GM12878 (cell line): ENCODE measurements at regions not wholly inside any gene's neighbourhood (a gene's known extent, or its start where the extent isn't known, plus 50 kb on each side); places are given as distances from the start of the nearest gene placed in this dataset.
A peak's percentile ranks its signal among the peaks of the same experiment; 100 is the strongest.

Experiments used
- ATF2 ChIP-seq: IDR thresholded peaks from 2 replicates; pipeline ENCODE4 v1.6.1; 2012; ENCODE audit warnings: low read length, inconsistent platforms
- BCL11A ChIP-seq: IDR thresholded peaks from 2 replicates; pipeline ENCODE4 v1.6.1; 2011; ENCODE audit warnings: low read depth, low read length
- BMI1 ChIP-seq: fragments of 450-650 bp; IDR thresholded peaks from 2 replicates; pipeline ENCODE4 v1.6.1; 2016; ENCODE audit warnings: mild to moderate bottlenecking, moderate library complexity, borderline replicate concordance
- CBX5 ChIP-seq: sonication (generic); IDR thresholded peaks from 2 replicates; pipeline ENCODE4 v1.6.1; 2016; ENCODE audit warnings: low read depth, moderate library complexity, mild to moderate bottlenecking, inconsistent platforms
- CEBPB ChIP-seq, 2 experiments: fragments of 150-350 bp in 1 of 2; IDR thresholded peaks; 2 replicates each; pipeline ENCODE4 v1.6.1; 2012 to 2014; ENCODE audit warnings: low read depth in 2 of 2, low read length in 2 of 2, borderline replicate concordance in 1 of 2, inconsistent platforms in 1 of 2
- CTCF ChIP-seq, 3 experiments: IDR thresholded peaks in 2 of 3; conservative IDR thresholded peaks in 1 of 3; 2 replicates each; pipeline ENCODE4 v1.5.1; 2011; ENCODE audit warnings: low read depth in 3 of 3, low read length in 3 of 3, mild to moderate bottlenecking in 3 of 3, control low read depth in 2 of 3, moderate library complexity in 2 of 3, inconsistent platforms in 1 of 3, mixed read lengths in 1 of 3; ENCODE audit not compliant: control insufficient read depth in 2 of 3, insufficient read depth in 1 of 3; ENCODE audit errors: extremely low read depth in 1 of 3
- E2F4 ChIP-seq: IDR thresholded peaks from 2 replicates; pipeline ENCODE4 v1.6.1; 2012; ENCODE audit warnings: low read depth, low read length, improper control_type of control experiment
- EP300 ChIP-seq, 2 experiments: fragments of 150-350 bp in 1 of 2; IDR thresholded peaks; 2 replicates each; pipeline ENCODE4 v1.6.1; 2011 to 2012; ENCODE audit warnings: low read depth in 2 of 2, low read length in 2 of 2, borderline replicate concordance in 1 of 2, improper control_type of control experiment in 1 of 2, inconsistent platforms in 1 of 2; ENCODE audit not compliant: control insufficient read depth in 1 of 2
- FOS ChIP-seq: IDR thresholded peaks from 3 replicates; pipeline ENCODE4 v1.6.1; 2011; ENCODE audit warnings: borderline replicate concordance; ENCODE audit not compliant: insufficient read length; ENCODE audit errors: extremely low read depth
- IRF4 ChIP-seq: IDR thresholded peaks from 2 replicates; pipeline ENCODE4 v1.6.1; 2011; ENCODE audit warnings: low read depth, low read length
- JUNB ChIP-seq: IDR thresholded peaks from 2 replicates; pipeline ENCODE4 v1.6.1; 2016; ENCODE audit warnings: antibody characterized with exemption, mild to moderate bottlenecking
- MXI1 ChIP-seq: fragments of 150-350 bp; IDR thresholded peaks from 2 replicates; pipeline ENCODE4 v1.6.1; 2011; ENCODE audit warnings: low read depth, mild to moderate bottlenecking, inconsistent platforms, low read length, improper control_type of control experiment
- NKRF ChIP-seq: fragments of 450-650 bp; conservative IDR thresholded peaks from 2 replicates; pipeline ENCODE4 v1.6.1; 2017; ENCODE audit warnings: mild to moderate bottlenecking, moderate library complexity
- NR2C2 ChIP-seq: IDR thresholded peaks from 2 replicates; pipeline ENCODE4 v1.6.1; 2011; ENCODE audit warnings: borderline replicate concordance, low read depth; ENCODE audit not compliant: control insufficient read depth, insufficient read length
- RELB ChIP-seq: fragments of 450-650 bp; IDR thresholded peaks from 2 replicates; pipeline ENCODE4 v1.6.1; 2017; ENCODE audit warnings: low read depth, mild to moderate bottlenecking, moderate library complexity
- SUZ12 ChIP-seq: fragments of 200-600 bp; sonication (generic); IDR thresholded peaks from one replicate; pipeline ENCODE4 v1.6.1; 2018; ENCODE audit warnings: antibody characterized with exemption, mild to moderate bottlenecking; ENCODE audit not compliant: unreplicated experiment
- ZNF687 ChIP-seq: fragments of 450-650 bp; IDR thresholded peaks from 2 replicates; pipeline ENCODE4 v1.6.1; 2017; ENCODE audit warnings: mild to moderate bottlenecking, moderate library complexity

- no peak for TF ChIP-seq ZNF687
- TF ChIP-seq CTCF (IDR thresholded peaks at IDR 0.05 in 2 of 3, conservative IDR thresholded peaks at IDR 0.05 in 1 of 3; ENCODE audit: control insufficient read depth in 2 of 3, extremely low read depth in 1 of 3, insufficient read depth in 1 of 3, low read depth in 3 of 3, low read length in 3 of 3): no peak
- TF ChIP-seq ATF2: no peak
- TF ChIP-seq BCL11A: peak; percentile 98
- TF ChIP-seq MXI1: no peak
- no peak for TF ChIP-seq IRF4
- TF ChIP-seq SUZ12: no peak
- TF ChIP-seq NR2C2: no peak
- TF ChIP-seq RELB: 0 out of 2 replicates have a peak, but pooled peaks have one; percentile 28
- no peak for TF ChIP-seq E2F4
- TF ChIP-seq NKRF: no peak
- TF ChIP-seq CEBPB (IDR thresholded peaks at IDR 0.05; ENCODE audit: borderline replicate concordance in 1 of 2, low read depth in 2 of 2, low read length in 2 of 2): peak in 1 of 2 experiments; percentile 34; a peak in 1 of 4 replicates
- TF ChIP-seq CBX5: no peak
- TF ChIP-seq BMI1: 0 out of 2 replicates have a peak, but pooled peaks have one; percentile 15
- peak; percentile 44 to 52; a peak in 2 of 4 replicates for TF ChIP-seq EP300 (IDR thresholded peaks at IDR 0.05; ENCODE audit: borderline replicate concordance in 1 of 2, control insufficient read depth in 1 of 2, low read depth in 2 of 2, low read length in 2 of 2)
- TF ChIP-seq JUNB: no peak
- no peak for TF ChIP-seq FOS
These were observed 62.9 kb upstream of the ARG1 start (continued) for GRCh38 chr6:131510094-131510493.
